HEK293 (cell line): ENCODE measurements at regions not wholly inside any gene's neighbourhood (a gene's known extent, or its start where the extent isn't known, plus 50 kb on each side); places are given as distances from the start of the nearest gene placed in this dataset.

ENCODE experiments used
- CTCF ChIA-PET: fragments of 350-600 bp; formaldehyde crosslinking; extraction: SDS; loops from one replicate; lab custom pipeline; 2021; ENCODE audit warnings: antibody characterized with exemption; lab: Yijun Ruan, JAX
- POLR2A ChIA-PET: fragments of 300-600 bp; formaldehyde crosslinking; extraction: SDS; loops from one replicate; lab custom pipeline; 2020; ENCODE audit warnings: antibody characterized with exemption, inconsistent platforms; lab: Yijun Ruan, JAX
- H3K27ac ChIP-seq: fragments of 200-500 bp; sonication (Bioruptor generic); 2 replicates; pipeline ENCODE4 v1.5.1; 2014; ENCODE audit warnings: low read depth, low read length, control low read depth, inconsistent platforms; ENCODE audit errors: extremely low read depth
- H3K36me3 ChIP-seq, 2 experiments: fragments of 200-500 bp in 1 of 2; sonication (Bioruptor generic) in 1 of 2; 1 replicate in 1 of 2; 2 replicates in 1 of 2; pipeline ENCODE4 v1.5.1; 2014 to 2017; ENCODE audit warnings: inconsistent platforms in 2 of 2, low read length in 2 of 2; ENCODE audit not compliant: control insufficient read depth in 2 of 2, insufficient read depth in 1 of 2
- H3K4me1 ChIP-seq: fragments of 200-500 bp; sonication (Bioruptor generic); 2 replicates; pipeline ENCODE4 v1.5.1; 2014; ENCODE audit warnings: mild to moderate bottlenecking, low read length, inconsistent platforms; ENCODE audit not compliant: control insufficient read depth, insufficient read depth
- H3K4me3 ChIP-seq: 2 replicates; pipeline ENCODE4 v1.5.1; 2011; ENCODE audit warnings: low read depth, mild to moderate bottlenecking, control low read depth, low read length, moderate library complexity
- H3K9me3 ChIP-seq: fragments of 200-500 bp; sonication (Bioruptor generic); 2 replicates; pipeline ENCODE4 v1.5.1; 2014; ENCODE audit warnings: low read depth, low read length, inconsistent platforms; ENCODE audit not compliant: control insufficient read depth, insufficient read depth
- ELK4 ChIP-seq: IDR thresholded peaks from 2 replicates; pipeline ENCODE4 v1.6.1; 2011; ENCODE audit warnings: mild to moderate bottlenecking, low read depth, low read length, borderline replicate concordance
- INSM2 ChIP-seq: fragments of 450-650 bp; formaldehyde crosslinking; IDR thresholded peaks from 2 replicates; pipeline ENCODE4 v1.5.1; 2016; ENCODE audit warnings: missing biosample characterization, missing genetic modification characterization
- ZFHX2 ChIP-seq: fragments of 450-650 bp; formaldehyde crosslinking; conservative IDR thresholded peaks from 2 replicates; pipeline ENCODE4 v1.5.1; 2016; ENCODE audit warnings: missing biosample characterization, missing genetic modification characterization
- ZNF133 ChIP-seq: fragments of 450-650 bp; formaldehyde crosslinking; IDR thresholded peaks from 2 replicates; pipeline ENCODE4 v1.5.1; 2016; ENCODE audit warnings: missing biosample characterization, missing genetic modification characterization
- ZNF148 ChIP-seq: fragments of 450-650 bp; formaldehyde crosslinking; IDR thresholded peaks from 2 replicates; pipeline ENCODE4 v1.5.0; 2017; ENCODE audit warnings: missing biosample characterization, missing genetic modification characterization, borderline replicate concordance
- ZNF155 ChIP-seq: fragments of 450-650 bp; formaldehyde crosslinking; IDR thresholded peaks from 2 replicates; pipeline ENCODE4 v1.5.1; 2016; ENCODE audit warnings: missing biosample characterization, missing genetic modification characterization
- ZNF214 ChIP-seq: fragments of 450-650 bp; formaldehyde crosslinking; IDR thresholded peaks from 2 replicates; pipeline ENCODE4 v1.5.1; 2017; ENCODE audit warnings: missing biosample characterization, mild to moderate bottlenecking, missing genetic modification characterization, borderline replicate concordance
- ZNF266 ChIP-seq: fragments of 450-650 bp; formaldehyde crosslinking; IDR thresholded peaks from 2 replicates; pipeline ENCODE4 v1.5.1; 2016; ENCODE audit warnings: missing biosample characterization, missing genetic modification characterization, low read depth
- ZNF292 ChIP-seq: fragments of 450-650 bp; formaldehyde crosslinking; IDR thresholded peaks from 2 replicates; pipeline ENCODE4 v1.5.1; 2016; ENCODE audit warnings: low read depth, missing biosample characterization, missing genetic modification characterization, borderline replicate concordance
- ZNF302 ChIP-seq: fragments of 450-650 bp; formaldehyde crosslinking; IDR thresholded peaks from 2 replicates; pipeline ENCODE4 v1.5.1; 2016; ENCODE audit warnings: missing biosample characterization, missing genetic modification characterization, low read depth
- ZNF501 ChIP-seq: fragments of 450-650 bp; formaldehyde crosslinking; IDR thresholded peaks from 2 replicates; pipeline ENCODE4 v1.5.1; 2016; ENCODE audit warnings: missing biosample characterization, missing genetic modification characterization
- ZNF624 ChIP-seq: fragments of 450-650 bp; formaldehyde crosslinking; IDR thresholded peaks from 2 replicates; pipeline ENCODE4 v1.5.1; 2017; ENCODE audit warnings: missing biosample characterization, missing genetic modification characterization
- ZNF777 ChIP-seq: fragments of 450-650 bp; formaldehyde crosslinking; IDR thresholded peaks from 2 replicates; pipeline ENCODE4 v1.5.1; 2017; ENCODE audit warnings: missing biosample characterization, missing genetic modification characterization, borderline replicate concordance
- ZNF791 ChIP-seq: fragments of 450-650 bp; formaldehyde crosslinking; IDR thresholded peaks from 2 replicates; pipeline ENCODE4 v1.5.1; 2016; ENCODE audit warnings: missing biosample characterization, missing genetic modification characterization
- ZNF837 ChIP-seq: fragments of 450-650 bp; formaldehyde crosslinking; IDR thresholded peaks from 2 replicates; pipeline ENCODE4 v1.5.1; 2016; ENCODE audit warnings: missing biosample characterization, missing genetic modification characterization

- Histone ChIP-seq H3K9me3 (no peaks in the 10 kb centered on the region), H3K4me3 (no peak overlapping the region), H3K4me1 (no peaks in the 10 kb centered on the region), H3K27ac (no peak overlapping the region), H3K36me3 (no peaks in the 10 kb centered on the region)
- no peak for TF ChIP-seq ZNF624 (tag by site-specific recombination)
- TF ChIP-seq ZNF155 (tag by site-specific recombination): no peak
- no peak for TF ChIP-seq ZNF292 (tag by site-specific recombination)
- TF ChIP-seq ELK4: no peak
- TF ChIP-seq ZFHX2 (tag by site-specific recombination): no peak
- POLR2A ChIA-PET: no interaction called here
- CTCF ChIA-PET: no interaction called here
Observed at GRCh38 chr5:135776457-135776856, 58.0 kb upstream of the SLC25A48 start.

GRCh38 chr5:135761746-135762145 is 72.7 kb upstream of the SLC25A48 start:
- Histone ChIP-seq H3K36me3 (no peaks in the 10 kb centered on the region), H3K27ac (no peak overlapping the region), H3K4me1 (no peaks in the 10 kb centered on the region), H3K4me3 (no peak overlapping the region), H3K9me3 (no peaks in the 10 kb centered on the region)
- TF ChIP-seq ELK4 (no peak), ZNF266 (no peak), ZNF302 (tag by site-specific recombination) (no peak), ZNF791 (tag by site-specific recombination) (no peak), ZNF148 (tag by site-specific recombination) (no peak), ZNF777 (tag by site-specific recombination) (no peak), ZNF837 (no peak), INSM2 (tag by site-specific recombination) (no peak), ZNF501 (tag by site-specific recombination) (no peak), ZNF133 (tag by site-specific recombination) (no peak), ZNF214 (tag by site-specific recombination) (no peak)
- ChIA-PET POLR2A (no interaction called here), CTCF (no interaction called here)
